ENCODE measurements at regions not wholly inside any gene's neighbourhood (a gene's known extent, or its start where the extent isn't known, plus 50 kb on each side); places are given as distances from the start of the nearest gene placed in this dataset.

DNA sequence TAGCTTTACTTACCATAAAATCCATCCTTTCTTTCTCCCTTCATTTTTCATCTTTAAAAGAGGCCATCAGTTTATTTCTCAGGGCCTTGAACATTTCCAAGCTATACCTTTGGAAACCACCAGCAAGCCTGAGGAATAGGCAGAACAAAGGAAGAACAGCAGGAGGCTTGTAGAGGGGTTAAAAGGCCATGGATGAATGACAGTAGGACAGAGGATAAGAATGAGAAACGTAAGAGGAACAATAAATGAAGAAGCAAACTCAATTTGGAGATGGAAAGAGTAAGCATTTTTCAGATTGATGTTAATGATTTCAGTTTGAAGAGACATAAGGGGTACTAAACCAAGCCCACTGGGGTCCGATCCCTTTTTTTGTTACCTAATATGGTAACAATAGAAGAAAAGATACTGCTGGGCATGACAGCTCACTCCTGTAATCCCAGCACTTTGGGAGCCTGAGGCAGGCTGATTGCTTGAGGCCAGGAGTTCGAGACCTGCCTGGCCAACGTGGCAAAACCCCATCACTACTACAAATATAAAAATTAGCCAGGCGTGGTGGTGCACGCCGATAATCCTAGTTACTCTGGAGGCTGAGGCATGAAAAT is 106.6 kb upstream of the NMUR2 start:
- TF ChIP-seq POLR2AphosphoS5 (IDR thresholded peaks at IDR 0.05; ENCODE audit: low read depth, low read length) = no peak
- TF ChIP-seq, protein P1, sequence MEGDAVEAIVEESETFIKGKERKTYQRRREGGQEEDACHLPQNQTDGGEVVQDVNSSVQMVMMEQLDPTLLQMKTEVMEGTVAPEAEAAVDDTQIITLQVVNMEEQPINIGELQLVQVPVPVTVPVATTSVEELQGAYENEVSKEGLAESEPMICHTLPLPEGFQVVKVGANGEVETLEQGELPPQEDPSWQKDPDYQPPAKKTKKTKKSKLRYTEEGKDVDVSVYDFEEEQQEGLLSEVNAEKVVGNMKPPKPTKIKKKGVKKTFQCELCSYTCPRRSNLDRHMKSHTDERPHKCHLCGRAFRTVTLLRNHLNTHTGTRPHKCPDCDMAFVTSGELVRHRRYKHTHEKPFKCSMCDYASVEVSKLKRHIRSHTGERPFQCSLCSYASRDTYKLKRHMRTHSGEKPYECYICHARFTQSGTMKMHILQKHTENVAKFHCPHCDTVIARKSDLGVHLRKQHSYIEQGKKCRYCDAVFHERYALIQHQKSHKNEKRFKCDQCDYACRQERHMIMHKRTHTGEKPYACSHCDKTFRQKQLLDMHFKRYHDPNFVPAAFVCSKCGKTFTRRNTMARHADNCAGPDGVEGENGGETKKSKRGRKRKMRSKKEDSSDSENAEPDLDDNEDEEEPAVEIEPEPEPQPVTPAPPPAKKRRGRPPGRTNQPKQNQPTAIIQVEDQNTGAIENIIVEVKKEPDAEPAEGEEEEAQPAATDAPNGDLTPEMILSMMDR (IDR thresholded peaks at IDR 0.05; ENCODE audit: control extremely low read depth in 1 of 3, insufficient read depth in 1 of 3, low read depth in 1 of 3, low read length in 3 of 3) = no peak
- no peak for TF ChIP-seq YY1 (IDR thresholded peaks at IDR 0.05; ENCODE audit: low read depth, low read length)
